Progenitor cell of endocrine pancreas (in vitro differentiated cells): ENCODE measurements at regions not wholly inside any gene's neighbourhood (a gene's known extent, or its start where the extent isn't known, plus 50 kb on each side); places are given as distances from the start of the nearest gene placed in this dataset.
A peak's percentile ranks its signal among the peaks of the same experiment; 100 is the strongest.

Source experiments
- DNase-seq: peaks from one replicate; pipeline ENCODE4 v3.0.0; 2021; ENCODE audit warnings: low spot score; ENCODE audit not compliant: unreplicated experiment
- H3K27ac Mint-ChIP-seq: 2 replicates; pipeline ENCODE4 v1.8.0; 2021; ENCODE audit warnings: mild to moderate bottlenecking, moderate library complexity, mixed read lengths
- H3K27me3 Mint-ChIP-seq: 2 replicates; pipeline ENCODE4 v1.8.0; 2021; ENCODE audit warnings: mixed read lengths
- H3K36me3 Mint-ChIP-seq: 2 replicates; pipeline ENCODE4 v1.8.0; 2022; ENCODE audit warnings: mixed read lengths; ENCODE audit not compliant: insufficient read depth
- H3K4me1 Mint-ChIP-seq: 2 replicates; pipeline ENCODE4 v1.8.0; 2021; ENCODE audit warnings: low read depth, mixed read lengths
- H3K4me3 Mint-ChIP-seq: 2 replicates; pipeline ENCODE4 v1.8.0; 2021; ENCODE audit warnings: low read depth, mild to moderate bottlenecking, moderate library complexity, mixed read lengths
- H3K9me3 Mint-ChIP-seq: 2 replicates; pipeline ENCODE4 v1.8.0; 2021; ENCODE audit warnings: low read depth, mixed read lengths
- CTCF ChIP-seq: fragments of 200-600 bp; sonication (generic); IDR thresholded peaks from one replicate; pipeline ENCODE4 v1.5.0; 2021; ENCODE audit warnings: antibody characterized with exemption, mild to moderate bottlenecking; ENCODE audit not compliant: unreplicated experiment

- Mint-ChIP-seq H3K27me3 (peaks cover 4% of the 10 kb centered on the region), H3K36me3 (no peaks in the 10 kb centered on the region)
These were observed 304.7 kb upstream of the SYT4 start for GRCh38 chr18:43581936-43582519.

GRCh38 chr18:43587538-43588153 lies 310.4 kb upstream of the SYT4 start:
- Mint-ChIP-seq H3K4me3 (no peak overlapping the region), H3K9me3 (no peaks in the 10 kb centered on the region), H3K27ac (no peak overlapping the region), H3K36me3 (no peaks in the 10 kb centered on the region), H3K4me1 (no peaks in the 10 kb centered on the region), H3K27me3 (peaks cover 5% of the 10 kb centered on the region)
- no peak for DNase-seq
- peak; percentile 76 for TF ChIP-seq CTCF

More at GRCh38 chr18:43581936-43582519, 304.7 kb upstream of the SYT4 start:
- Mint-ChIP-seq H3K27ac (no peak overlapping the region), H3K4me3 (no peak overlapping the region), H3K9me3 (no peaks in the 10 kb centered on the region), H3K4me1 (peaks cover 3% of the 10 kb centered on the region)
- no peak for TF ChIP-seq CTCF
- no peak for DNase-seq

- H3K4me3 Mint-ChIP-seq = no peak overlapping the region
- H3K9me3 Mint-ChIP-seq = no peaks in the 10 kb centered on the region
- TF ChIP-seq CTCF = no peak
- H3K27me3 Mint-ChIP-seq = peaks cover 5% of the 10 kb centered on the region
- no peak overlapping the region for H3K27ac Mint-ChIP-seq
- no peak for DNase-seq
- no peaks in the 10 kb centered on the region for H3K36me3 Mint-ChIP-seq
- H3K4me1 Mint-ChIP-seq = no peaks in the 10 kb centered on the region
These were observed 311.5 kb upstream of the SYT4 start for GRCh38 chr18:43588838-43589237.

- no peaks in the 10 kb centered on the region for H3K36me3 Mint-ChIP-seq
- DNase-seq = no peak
- H3K9me3 Mint-ChIP-seq = no peaks in the 10 kb centered on the region
- no peak for TF ChIP-seq CTCF
- peaks cover 5% of the 10 kb centered on the region for H3K27me3 Mint-ChIP-seq
- H3K4me3 Mint-ChIP-seq = no peak overlapping the region
- no peaks in the 10 kb centered on the region for H3K4me1 Mint-ChIP-seq
- H3K27ac Mint-ChIP-seq = no peak overlapping the region
These were observed 312.4 kb upstream of the SYT4 start for GRCh38 chr18:43589611-43590151.

GRCh38 chr18:43590182-43590903 lies 313.1 kb upstream of the SYT4 start:
- TF ChIP-seq CTCF = no peak
- DNase-seq = no peak
- Mint-ChIP-seq H3K27me3 (peaks cover 5% of the 10 kb centered on the region), H3K27ac (no peak overlapping the region), H3K36me3 (no peaks in the 10 kb centered on the region), H3K9me3 (no peaks in the 10 kb centered on the region), H3K4me1 (no peaks in the 10 kb centered on the region), H3K4me3 (no peak overlapping the region)
